ENCODE measurements at regions not wholly inside any gene's neighbourhood (a gene's known extent, or its start where the extent isn't known, plus 50 kb on each side); places are given as distances from the start of the nearest gene placed in this dataset.
A peak's percentile ranks its signal among the peaks of the same experiment; 100 is the strongest.

DNA sequence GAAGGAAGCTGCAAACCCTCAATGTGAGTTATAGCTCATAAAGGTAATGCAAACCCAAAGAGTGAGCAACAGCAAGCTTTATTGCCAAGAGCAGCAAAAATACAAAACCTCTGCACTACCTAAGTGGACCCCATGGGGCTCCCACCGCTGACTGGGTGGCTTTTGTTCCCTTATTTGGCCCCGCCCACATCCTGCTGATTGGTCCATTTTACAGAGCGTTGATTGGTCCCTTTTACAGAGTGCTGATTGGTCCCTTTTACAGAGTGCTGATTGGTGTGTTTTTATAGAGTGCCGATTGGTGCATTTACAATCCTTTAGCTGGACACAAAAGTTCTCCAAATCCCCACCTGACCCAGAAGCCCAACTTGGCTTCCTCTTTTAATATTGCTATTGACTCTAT is 154.5 kb upstream of the NSMCE3 start:
- no peak for DNase-seq

DNA sequence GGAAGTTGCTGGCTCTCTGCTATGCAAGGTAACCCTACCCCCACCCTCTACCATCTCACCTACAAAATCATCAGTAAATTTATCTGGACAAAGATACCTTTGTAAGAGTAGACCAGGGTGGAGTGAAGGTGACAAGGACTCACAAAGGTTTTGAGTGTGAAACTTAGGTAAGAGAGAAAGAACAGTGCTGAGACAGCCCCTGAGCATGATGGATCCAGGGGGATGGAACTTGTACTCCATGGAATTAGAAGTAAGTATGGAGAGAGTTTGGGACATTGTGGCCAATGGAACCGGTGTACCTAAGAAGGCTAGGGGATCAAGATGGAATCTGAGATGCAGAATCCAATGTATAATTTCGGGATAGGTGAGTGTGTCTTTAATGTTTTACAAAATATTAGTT is 153.0 kb upstream of the NSMCE3 start:
- no peak for DNase-seq

DNA sequence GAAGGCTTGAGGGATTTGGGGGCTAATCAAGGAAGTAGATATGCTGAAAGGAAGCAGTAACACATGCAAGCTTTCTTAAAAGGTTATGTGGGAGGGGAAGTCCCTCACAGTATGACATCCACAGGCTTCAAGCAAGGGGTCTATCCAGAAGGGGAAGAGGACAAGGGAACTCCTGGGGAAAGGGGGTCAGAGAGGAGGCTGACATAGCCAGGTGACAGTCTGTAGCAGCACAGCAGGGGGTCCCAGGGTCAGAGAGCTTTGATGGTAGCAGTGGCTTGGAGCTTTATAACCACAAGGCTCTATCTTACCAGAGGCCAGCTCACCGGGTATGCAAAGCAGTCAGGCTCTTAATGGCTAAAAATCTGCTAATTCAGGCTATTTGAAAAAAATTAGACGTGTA is 150.6 kb upstream of the NSMCE3 start:
- no peak for DNase-seq

DNA sequence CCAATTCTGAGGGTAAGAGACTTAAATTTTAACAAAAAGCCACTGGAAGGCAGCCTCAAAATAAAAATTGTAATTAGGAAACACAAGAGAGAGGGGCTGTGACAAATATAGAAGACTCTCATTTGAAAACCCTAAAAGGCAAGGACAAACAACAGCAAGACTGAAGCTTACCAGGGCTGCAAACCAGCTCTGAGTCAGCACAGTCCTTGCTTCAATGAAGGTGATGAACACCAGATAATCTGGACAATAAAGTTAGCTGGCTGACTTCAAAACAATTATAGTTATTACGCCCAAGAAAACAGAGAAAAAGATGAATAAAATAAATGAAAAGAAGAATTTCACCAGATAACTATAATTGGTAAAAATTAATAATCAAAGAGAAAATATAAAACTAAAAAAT is 149.3 kb upstream of the NSMCE3 start:
- no peak for DNase-seq

DNA sequence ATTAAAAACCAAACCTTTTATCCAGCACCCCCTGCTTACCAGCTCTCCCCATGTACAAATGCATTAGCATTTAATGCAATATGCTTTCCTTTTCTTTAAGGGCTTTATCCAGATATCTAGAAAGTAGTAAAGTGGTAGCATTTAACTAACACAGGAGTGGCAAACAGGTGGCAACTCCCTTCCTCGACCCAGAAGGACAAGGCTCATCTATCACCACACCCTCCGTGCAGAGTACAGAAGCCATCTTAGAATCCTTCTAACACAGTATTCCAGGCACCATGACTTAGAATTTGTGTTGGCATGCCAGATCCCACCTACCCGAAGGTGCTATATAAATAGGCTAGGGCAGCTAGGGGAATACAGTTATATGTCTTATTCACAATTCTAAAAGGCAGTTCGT is 148.6 kb upstream of the NSMCE3 start:
- no peak for DNase-seq

DNA sequence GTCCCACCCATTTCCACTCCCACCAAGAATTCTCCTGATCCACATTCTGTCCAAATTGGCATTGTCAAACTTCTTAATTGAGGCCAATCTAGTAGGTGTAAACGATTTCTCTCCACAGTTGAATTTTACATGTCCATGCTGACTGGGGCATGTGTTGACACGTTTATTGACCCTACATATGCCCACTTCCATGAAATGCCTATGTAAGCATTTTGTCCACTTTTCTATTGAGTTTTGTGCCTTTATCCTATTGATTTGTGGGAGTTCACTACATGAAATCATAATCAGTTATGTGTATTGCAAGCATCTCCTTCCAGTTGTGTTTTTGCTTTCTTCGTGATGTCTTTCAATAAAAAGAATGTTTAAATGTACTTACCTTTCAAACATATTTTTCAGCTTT is 141.7 kb upstream of the NSMCE3 start:
- no peak for DNase-seq

DNA sequence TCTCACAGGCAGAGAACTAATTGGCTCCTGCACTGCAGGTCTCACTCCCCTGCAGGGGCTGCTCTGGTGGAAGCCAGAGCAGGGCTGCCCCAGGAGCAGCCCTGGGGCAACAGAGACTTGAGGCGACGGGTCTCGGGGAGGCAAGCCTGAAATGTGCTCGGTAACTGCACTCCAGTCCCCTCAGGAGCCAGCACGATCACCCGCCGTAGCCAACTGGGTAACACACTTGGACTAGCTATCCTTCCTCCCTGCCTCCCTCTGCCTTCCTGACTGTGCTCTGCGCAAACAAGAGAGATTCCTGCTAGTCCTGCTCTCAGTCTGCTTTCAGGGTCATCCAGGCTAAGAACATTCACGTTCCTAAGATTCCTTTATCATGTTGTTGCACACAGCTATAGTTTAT is 140.7 kb upstream of the NSMCE3 start:
- no peak for DNase-seq

DNA sequence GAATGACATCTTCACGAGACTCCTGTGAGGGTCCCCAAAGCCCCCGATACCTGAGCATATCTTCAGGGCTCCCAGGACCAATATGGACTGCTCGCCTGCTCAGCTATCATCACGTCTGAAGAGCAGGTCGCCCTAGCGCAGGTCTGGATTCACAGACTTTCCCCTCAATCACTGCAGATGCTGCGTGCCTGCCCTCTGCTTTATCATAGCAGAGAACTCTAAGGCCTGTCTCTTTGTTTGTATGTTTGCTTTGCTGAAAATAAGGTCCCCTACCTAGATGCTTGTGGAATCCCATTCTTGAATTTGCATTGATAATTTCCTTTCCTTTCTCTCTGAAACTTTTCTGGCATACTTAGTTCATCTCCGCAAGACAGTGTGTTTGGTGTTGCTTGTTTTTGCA is 140.3 kb upstream of the NSMCE3 start:
- DNase-seq: no peak

DNA sequence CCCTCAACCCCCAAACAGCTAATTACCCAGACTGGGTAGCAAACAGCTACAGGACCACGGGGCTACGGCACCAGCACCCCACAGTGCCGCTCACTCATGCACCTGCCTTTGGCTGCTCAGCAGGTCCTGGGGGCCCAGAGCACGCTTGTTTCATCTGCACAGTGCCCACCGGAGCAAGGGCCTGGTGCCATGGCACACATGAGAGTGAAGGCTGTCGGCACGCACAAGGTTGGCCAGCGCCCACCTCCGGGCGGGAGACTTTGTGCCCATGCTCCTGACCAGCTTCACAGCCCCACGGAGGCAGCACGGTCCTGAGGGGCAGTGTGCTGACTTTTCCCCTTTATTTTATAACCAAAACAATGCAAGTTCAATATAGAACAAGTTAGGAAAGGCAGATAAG is 135.9 kb upstream of the NSMCE3 start:
- DNase-seq: no peak

DNA sequence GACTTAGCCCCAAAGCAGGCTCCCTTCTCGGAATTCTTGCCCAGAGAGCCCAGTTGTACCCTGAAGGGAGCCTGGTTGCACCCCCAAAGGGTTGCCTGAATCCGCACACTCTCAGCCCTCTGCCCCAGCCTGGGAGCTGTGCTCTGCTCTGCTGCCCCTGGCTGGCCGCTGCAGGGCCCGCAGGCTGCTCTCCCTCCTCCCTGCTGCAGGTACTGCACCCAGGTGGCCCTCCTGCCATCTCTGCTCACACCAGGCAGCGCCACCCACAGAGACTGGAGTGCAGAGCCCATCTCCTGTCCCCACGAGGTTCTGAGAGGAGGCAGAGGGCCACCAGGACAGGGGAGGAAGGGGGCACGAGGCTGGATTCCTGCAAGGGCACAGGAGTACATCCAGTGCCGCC is 134.2 kb upstream of the NSMCE3 start:
- DNase-seq: no peak

DNA sequence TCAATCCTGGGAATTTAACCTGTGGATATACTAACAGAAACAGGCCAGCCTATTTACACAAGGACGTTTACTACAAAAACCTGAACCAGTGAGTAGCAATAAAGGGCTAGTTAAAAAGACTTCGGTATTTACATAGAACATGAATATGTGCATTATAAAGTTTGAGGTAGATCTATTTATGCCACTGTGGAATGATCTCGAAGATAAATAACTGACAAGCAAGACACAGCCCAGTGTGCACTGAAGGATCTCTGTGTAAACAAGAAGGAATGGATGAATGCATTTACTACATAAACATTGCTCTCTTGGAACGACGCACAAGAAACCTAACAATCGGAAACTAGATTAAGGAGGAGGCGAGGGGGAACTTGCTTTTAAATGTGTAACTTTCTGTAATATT is 132.0 kb upstream of the NSMCE3 start:
- no peak for DNase-seq

DNA sequence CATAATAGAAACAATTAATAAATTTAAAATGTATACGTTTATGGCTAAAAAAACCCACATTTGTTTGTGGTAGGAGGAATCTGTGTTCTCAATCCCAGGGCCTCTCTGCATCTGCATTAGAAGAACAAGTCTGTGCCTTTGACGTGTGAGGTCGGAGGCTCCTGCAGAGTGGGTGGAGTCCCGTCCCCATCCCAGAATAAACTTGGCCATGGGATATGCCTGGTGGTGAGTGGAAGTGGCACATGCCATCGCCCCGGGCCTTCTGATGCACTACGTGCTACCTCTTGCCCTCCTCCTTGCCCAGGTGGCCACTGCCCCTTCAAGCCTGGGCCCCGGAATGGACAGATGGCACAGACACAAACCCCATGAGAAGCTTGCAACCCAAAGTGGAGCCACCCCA is 131.1 kb upstream of the NSMCE3 start:
- DNase-seq: no peak

DNA sequence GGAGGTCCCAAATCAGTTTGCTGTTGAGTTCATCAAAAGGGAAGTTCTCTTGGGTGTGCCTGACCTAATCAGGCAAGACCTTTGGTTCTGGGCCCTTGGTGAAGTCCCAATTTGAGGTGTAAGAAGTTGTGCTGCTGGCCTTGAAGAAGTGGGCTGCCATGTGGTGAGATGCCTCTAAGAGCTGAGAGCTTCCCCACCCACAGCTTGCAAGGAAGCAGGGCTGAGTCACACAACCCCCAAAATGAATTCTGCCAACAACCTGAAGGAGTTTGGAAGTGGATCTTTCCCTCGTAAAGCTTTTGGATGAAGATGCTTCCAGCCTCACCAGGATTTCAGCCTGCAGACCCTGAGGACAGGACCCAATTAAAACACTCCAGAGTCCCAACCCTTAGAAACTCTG is 129.3 kb upstream of the NSMCE3 start:
- no peak for DNase-seq

DNA sequence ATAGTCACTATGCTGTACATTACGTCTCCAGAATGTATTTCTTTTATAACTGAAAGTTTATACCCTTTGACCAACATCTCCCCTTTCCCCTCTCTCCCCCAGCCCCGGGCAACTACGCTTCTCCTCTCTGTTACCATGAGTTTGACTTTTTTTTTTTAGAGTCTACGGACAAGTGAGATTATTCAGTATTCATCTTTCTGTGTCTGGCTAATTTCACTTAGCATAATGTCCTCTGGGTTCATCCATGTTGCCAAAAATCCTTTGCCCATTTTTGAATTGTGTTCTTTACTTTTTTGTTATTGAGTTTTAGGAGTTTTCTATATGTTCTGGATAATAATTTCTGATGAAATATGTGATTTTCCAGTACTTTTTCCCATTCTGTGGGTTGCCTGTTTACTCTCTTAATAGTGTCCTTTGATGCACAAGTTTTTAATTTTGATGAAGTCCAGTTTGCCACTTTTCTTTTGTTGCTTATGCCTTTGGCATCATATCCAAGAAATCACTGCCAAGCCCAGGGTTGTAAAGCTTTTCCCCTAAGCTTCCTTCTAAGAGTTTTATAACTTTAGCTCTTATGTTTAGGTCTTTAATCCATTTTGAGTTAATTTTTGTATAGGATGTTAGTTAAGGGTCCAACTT is 126.7 kb upstream of the NSMCE3 start:
- no peak for DNase-seq

DNA sequence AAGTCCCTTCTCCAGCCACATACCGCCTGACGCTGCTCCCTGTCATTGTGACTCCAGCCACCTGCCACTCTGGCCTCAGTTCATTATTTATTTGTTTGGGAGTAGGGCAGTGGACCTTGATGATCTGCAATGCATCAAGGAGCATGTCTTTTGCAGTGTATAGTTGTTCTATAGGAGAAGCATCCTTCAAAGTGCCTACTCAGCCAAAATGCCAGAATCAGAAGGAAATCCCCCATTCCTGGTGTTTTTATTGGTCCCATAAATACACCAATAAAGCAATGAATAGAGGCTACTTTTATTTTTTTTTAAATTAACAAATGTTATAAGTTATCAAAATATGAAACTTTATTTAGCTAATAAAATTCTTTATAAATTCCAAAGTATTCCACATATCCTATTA is 123.8 kb upstream of the NSMCE3 start:
- DNase-seq: no peak

DNA sequence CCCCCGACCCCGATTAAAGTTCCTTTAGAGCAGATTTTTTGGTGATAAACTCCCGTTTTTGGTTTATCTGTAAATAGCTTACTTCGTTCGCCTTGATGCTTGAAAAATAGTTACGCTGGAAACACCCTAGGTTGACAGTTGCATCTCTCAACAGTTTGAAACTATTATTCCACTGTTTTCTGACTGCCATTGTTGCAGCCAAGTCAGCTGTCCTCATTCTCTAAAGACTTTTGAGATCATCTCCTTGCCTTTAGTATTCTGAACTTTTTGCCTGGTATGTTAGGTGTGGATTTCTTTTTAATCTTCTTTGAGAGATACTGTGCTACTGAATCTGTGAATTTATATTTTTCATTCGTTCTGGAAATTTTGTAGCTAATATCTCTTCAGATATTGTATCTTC is 122.7 kb upstream of the NSMCE3 start:
- DNase-seq: no peak

DNA sequence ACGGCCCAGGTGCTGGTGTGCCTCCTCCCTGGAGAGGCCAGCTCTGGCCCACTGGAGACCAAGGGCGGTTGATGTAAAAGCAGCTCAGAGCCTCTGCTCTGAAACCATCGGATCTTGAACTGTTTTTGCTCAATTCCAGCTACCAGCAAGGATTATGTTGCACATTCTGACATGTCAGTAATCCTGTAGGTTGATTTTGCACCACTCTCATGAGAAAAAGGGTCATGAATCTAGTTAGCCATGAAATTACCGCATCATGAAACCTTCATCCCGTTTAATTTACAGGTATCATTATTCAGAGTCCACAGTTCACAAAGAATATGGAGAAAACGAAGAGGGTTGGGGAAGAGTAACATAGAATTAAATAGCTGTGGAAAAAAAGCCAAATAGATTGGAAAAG is 120.4 kb upstream of the NSMCE3 start:
- peak; percentile 39 for DNase-seq

DNA sequence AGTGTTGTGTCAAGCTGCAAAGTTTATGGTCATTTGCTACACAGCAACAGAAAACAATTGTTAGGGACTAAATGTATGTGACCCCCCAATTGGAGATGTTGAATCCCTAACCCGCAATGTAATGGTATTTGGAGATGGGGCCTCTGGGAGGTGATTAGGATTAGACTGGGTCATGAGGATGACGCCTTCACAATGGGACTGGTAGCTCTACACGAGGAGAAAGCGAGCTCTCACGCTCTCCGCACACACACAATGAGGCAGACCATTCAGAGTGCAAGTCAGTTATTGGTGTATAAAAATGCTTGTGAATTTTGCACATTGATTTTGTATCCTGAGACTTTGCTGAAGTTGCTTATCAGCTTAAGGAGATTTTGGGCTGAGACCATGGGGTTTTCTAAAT is 116.9 kb upstream of the NSMCE3 start:
- DNase-seq: no peak

DNA sequence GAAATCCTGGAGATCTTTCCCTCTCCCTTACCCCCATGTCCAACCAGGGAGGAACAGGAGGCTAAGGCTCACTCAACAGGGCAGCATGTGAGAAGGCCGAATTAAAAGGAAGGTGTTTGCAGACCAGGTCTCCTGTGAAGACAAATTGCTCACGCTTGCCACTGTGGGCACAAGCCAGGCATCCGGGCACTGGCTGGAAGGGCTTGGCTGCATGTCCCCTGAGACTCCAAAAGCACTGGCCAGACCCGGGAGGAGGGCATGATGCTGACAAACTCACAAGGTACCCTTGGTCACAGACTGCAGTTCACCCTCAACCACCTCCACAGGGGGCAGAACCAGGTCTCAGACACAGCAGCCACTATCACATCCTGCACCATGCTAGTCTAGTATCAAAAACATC is 113.7 kb upstream of the NSMCE3 start:
- no peak for DNase-seq

DNA sequence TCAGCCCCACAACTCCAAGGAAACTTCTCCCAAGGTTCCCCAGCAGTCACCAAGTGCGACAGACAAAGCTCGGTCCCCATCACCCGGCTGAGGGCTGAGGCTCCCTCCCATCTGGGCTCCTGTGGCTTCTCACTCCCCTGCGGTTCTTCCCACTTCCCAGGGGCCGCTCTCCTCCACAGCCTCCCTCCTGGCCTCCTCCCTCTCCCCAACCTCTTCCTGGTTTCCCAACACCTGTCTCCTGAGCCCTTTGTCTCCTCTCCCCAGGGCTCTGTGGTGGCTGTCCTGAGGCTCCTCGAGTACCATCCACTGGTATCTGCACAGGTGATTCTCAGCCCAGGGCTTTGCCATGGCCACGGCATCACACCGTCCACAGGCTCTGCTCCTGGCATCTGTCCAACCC is 113.2 kb upstream of the NSMCE3 start:
- no peak for DNase-seq

DNA sequence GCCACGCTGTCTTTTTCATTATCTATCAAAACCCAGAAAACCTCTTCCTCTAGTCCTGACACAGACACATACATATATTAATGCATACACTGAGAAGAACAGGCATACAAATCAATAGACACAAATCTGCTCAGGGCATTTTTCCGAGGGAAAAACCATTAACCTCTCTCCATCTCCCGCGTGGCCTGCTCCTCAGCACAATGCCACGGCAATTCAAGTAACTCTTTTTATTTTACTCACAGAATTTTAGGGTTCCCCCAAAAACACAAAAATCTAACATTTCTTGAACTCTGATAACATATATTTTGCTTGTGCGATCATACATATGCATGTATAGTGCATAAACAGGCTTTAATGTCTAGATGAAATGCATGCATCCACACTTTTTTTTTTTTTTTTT is 110.8 kb upstream of the NSMCE3 start:
- DNase-seq: no peak

DNA sequence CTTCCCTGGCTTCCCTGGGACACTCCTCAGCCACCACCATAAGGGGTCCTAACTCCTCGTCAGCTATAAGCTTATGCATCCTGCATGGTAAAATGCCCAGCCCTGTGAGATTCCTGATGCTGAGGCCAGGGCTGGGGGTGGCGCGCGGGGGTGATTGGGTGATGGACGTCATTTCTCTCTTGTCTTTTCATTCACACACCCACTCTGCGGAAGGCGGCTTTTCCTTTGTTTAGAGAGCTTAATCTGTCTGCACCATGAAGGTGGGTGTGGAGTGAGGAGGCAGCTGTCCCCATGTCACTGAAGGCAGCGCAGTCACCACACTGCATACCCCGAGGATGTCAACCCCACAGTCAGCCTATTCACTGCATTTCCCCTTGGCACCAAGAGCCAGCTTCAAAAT is 110.0 kb upstream of the NSMCE3 start:
- DNase-seq: no peak

DNA sequence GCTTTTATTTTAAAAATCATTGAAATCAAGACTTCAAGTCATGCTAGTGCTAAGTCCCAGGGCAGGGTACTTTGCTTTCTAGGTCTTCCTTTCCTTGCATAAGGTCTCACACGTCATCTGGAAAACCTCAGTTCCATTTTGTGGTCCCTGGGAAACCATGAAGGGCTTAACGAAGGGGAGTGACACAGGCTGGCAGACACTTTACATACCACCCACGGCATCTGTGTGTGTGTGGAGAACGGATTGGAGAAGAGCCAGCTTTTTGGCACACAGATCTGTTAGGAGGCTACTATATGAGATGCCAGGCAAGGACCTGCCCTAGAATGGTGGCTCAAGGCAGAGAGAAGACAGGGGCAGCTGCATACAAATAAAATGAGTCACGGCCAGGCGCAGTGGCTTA is 107.5 kb upstream of the NSMCE3 start:
- DNase-seq: no peak

DNA sequence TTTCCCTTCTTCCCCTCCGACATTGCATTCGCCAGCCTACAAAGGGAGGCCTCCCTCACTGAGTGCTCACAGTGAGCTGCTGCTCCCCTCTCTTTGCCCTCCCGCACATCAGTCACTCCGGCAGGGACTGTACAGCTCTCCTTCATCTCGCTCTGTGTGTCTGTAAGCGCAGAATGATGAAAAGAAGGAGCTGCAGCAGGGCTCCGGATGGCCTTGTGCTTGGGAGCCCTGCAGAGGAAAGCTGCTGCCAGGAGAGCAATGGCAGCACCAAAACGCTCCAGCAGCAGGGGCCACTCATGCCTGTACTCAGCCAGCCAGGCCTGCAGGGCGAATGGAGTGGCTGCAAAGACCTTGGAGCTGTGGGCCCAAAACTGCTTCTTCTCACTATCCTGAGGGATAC is 107.0 kb upstream of the NSMCE3 start:
- no peak for DNase-seq

DNA sequence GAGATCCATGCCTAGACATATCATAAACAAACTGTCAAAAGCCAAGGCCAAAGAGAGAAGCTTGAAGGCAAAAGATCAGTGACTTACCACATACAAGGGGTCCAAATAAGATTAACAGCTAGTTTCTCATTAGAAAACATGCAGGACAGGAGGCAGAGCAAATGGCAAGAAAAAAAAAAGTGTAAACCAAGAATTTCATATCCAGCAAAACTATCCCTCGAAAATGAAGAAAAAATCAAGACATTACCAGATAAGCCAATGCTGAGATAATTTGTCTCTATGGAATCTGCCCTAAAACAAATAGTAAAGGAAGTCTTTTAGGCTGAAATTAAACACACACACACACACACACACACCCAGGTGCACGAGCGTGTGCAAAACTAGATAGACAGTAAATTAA is 99.6 kb upstream of the NSMCE3 start:
- no peak for DNase-seq

Data from renal pelvis (tissue), 1 donor.